Panc1 (cell line): ENCODE measurements at regions not wholly inside any gene's neighbourhood (a gene's known extent, or its start where the extent isn't known, plus 50 kb on each side); places are given as distances from the start of the nearest gene placed in this dataset.

ENCODE experiments used
- ATAC-seq: fragments of 200-7000 bp; cut with Tn5 transposase; 2 replicates; pipeline ENCODE4 v1.9.1; 2020; ENCODE audit warnings: mild to moderate bottlenecking, moderate library complexity
- BruUV-seq: library from RNA; stranded (reverse); fragments of 400-500 nt; replicated peaks from 2 replicates; lab custom pipeline; 2021; lab: Mats Ljungman, UMichigan
- CTCF ChIA-PET: fragments of 300-600 bp; sonication (Branson Sonifier 250); formaldehyde crosslinking; loops from one replicate; lab custom pipeline; 2022; ENCODE audit warnings: antibody characterized with exemption; lab: Charles Lee
- POLR2A ChIA-PET: fragments of 300-600 bp; sonication (Branson Sonifier 250); formaldehyde crosslinking; loops from one replicate; lab custom pipeline; 2022; ENCODE audit warnings: antibody characterized with exemption; lab: Charles Lee
- DNase-seq: peaks from one replicate; pipeline ENCODE4 v3.0.0-alpha.2; 2010; ENCODE audit warnings: low read depth, low spot score
- H3K27ac ChIP-seq: 2 replicates; pipeline ENCODE4 v1.5.1; 2011; ENCODE audit warnings: mild to moderate bottlenecking, low read length, inconsistent platforms
- H3K27me3 ChIP-seq: fragments of 200-500 bp; sonication (Bioruptor generic); 2 replicates; pipeline ENCODE4 v1.6.0; 2014; ENCODE audit warnings: low read length, inconsistent platforms; ENCODE audit not compliant: control insufficient read depth, insufficient read depth
- H3K36me3 ChIP-seq: fragments of 200-500 bp; sonication (Bioruptor generic); 2 replicates; pipeline ENCODE4 v1.5.1; 2014; ENCODE audit warnings: inconsistent platforms, mild to moderate bottlenecking, low read length, moderate library complexity; ENCODE audit not compliant: control insufficient read depth, insufficient read depth
- H3K4me1 ChIP-seq: 2 replicates; pipeline ENCODE4 v1.5.1; 2011; ENCODE audit warnings: inconsistent platforms, mild to moderate bottlenecking, low read length, moderate library complexity; ENCODE audit not compliant: control insufficient read depth, insufficient read depth
- H3K4me3 ChIP-seq, 2 experiments: 2 replicates each; pipeline ENCODE4 v1.5.1; 2011 to 2012; ENCODE audit warnings: low read depth in 2 of 2, low read length in 2 of 2, mild to moderate bottlenecking in 2 of 2, inconsistent platforms in 1 of 2, moderate library complexity in 1 of 2
- H3K9me3 ChIP-seq: fragments of 200-500 bp; sonication (Bioruptor generic); 2 replicates; pipeline ENCODE4 v1.5.1; 2014; ENCODE audit warnings: low read depth, mild to moderate bottlenecking, inconsistent platforms, low read length, moderate library complexity; ENCODE audit not compliant: control insufficient read depth, insufficient read depth
- CTCF ChIP-seq: fragments of 450-650 bp; IDR thresholded peaks from 2 replicates; pipeline ENCODE4 v1.5.1; 2017; ENCODE audit warnings: mild to moderate bottlenecking
- POLR2AphosphoS5 ChIP-seq: IDR thresholded peaks from 2 replicates; pipeline ENCODE4 v1.6.1; 2012; ENCODE audit warnings: mild to moderate bottlenecking, low read depth, low read length, moderate library complexity
- SIN3A ChIP-seq: IDR thresholded peaks from 2 replicates; pipeline ENCODE4 v1.6.1; 2012; ENCODE audit warnings: low read depth, mild to moderate bottlenecking, low read length, moderate library complexity, borderline replicate concordance; ENCODE audit not compliant: insufficient read depth
- TCF7L2 ChIP-seq: IDR thresholded peaks from 2 replicates; pipeline ENCODE4 v1.6.1; 2011; ENCODE audit warnings: mild to moderate bottlenecking, low read depth, low read length, inconsistent platforms
- in situ Hi-C: cut with HindIII; loops from 2 replicates; pipeline ENCODE4 v1.10.0; 2016; ENCODE audit warnings: low sequenced_read_pairs, low pct_unique_long_range_greater_than_20kb
- intact Hi-C: fragments of 100-400 bp; cut with micrococcal nuclease; formaldehyde crosslinking; loops from one replicate; pipeline ENCODE4 v1.10.0; 2022; ENCODE audit not compliant: unreplicated experiment
- TF ChIP-seq, protein P1 (sequence below), 2 experiments: IDR thresholded peaks; 2 replicates each; pipeline ENCODE4 v1.6.1; 2011 to 2012; ENCODE audit warnings: low read depth in 2 of 2, control low read depth in 1 of 2, low read length in 1 of 2, mild to moderate bottlenecking in 1 of 2, moderate library complexity in 1 of 2; ENCODE audit not compliant: insufficient read depth in 1 of 2

DNA sequence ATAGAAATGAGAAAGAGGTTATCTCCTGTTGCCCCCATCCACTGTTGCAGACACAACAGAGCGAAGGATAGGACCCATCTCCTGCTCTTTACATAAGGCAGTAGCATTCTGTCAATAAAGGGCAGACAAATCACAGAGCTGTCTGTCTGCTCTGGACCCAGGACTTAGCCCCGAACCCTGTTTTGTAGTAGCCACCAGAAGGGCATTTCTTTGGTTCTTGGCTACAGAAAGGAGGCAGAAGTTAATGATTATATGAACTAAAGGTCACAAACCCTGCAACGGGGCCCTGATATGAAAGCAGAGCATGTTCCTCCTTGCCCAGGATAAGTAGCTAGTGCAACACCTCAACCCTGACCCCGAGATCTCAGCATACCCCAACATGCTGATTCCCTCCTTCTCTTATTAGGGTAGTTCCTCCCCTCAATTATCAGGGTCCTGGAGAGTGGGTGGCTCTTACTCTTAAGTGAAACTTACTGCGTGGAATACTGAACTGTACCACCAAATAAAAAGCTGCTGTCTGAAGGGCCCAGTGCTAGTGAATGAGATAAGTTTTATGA, 680.4 kb upstream of the SPRY2 start:
- Histone ChIP-seq H3K27me3 (no peaks in the 10 kb centered on the region), H3K4me3 (no peak overlapping the region), H3K27ac (no peak overlapping the region), H3K9me3 (peaks cover 4% of the 10 kb centered on the region; the same call in 1 of the 2 replicates), H3K4me1 (no peaks in the 10 kb centered on the region), H3K36me3 (no peaks in the 10 kb centered on the region)
- BruUV-seq, result no TSS peak
- DNase-seq (no peak), ATAC-seq (no peak)
- CTCF ChIA-PET, result no interaction called here
- intact Hi-C loops, result no loop called here
- POLR2A ChIA-PET, result no interaction called here
- in situ Hi-C loops, result no loop called here
- TF ChIP-seq TCF7L2, result no peak
- no peak for TF ChIP-seq SIN3A
- TF ChIP-seq, protein P1, sequence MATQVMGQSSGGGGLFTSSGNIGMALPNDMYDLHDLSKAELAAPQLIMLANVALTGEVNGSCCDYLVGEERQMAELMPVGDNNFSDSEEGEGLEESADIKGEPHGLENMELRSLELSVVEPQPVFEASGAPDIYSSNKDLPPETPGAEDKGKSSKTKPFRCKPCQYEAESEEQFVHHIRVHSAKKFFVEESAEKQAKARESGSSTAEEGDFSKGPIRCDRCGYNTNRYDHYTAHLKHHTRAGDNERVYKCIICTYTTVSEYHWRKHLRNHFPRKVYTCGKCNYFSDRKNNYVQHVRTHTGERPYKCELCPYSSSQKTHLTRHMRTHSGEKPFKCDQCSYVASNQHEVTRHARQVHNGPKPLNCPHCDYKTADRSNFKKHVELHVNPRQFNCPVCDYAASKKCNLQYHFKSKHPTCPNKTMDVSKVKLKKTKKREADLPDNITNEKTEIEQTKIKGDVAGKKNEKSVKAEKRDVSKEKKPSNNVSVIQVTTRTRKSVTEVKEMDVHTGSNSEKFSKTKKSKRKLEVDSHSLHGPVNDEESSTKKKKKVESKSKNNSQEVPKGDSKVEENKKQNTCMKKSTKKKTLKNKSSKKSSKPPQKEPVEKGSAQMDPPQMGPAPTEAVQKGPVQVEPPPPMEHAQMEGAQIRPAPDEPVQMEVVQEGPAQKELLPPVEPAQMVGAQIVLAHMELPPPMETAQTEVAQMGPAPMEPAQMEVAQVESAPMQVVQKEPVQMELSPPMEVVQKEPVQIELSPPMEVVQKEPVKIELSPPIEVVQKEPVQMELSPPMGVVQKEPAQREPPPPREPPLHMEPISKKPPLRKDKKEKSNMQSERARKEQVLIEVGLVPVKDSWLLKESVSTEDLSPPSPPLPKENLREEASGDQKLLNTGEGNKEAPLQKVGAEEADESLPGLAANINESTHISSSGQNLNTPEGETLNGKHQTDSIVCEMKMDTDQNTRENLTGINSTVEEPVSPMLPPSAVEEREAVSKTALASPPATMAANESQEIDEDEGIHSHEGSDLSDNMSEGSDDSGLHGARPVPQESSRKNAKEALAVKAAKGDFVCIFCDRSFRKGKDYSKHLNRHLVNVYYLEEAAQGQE (IDR thresholded peaks at IDR 0.05; ENCODE audit: insufficient read depth in 1 of 2, low read depth in 2 of 2, low read length in 1 of 2), result no peak
- no peak for TF ChIP-seq CTCF
- TF ChIP-seq POLR2AphosphoS5, result no peak

DNA sequence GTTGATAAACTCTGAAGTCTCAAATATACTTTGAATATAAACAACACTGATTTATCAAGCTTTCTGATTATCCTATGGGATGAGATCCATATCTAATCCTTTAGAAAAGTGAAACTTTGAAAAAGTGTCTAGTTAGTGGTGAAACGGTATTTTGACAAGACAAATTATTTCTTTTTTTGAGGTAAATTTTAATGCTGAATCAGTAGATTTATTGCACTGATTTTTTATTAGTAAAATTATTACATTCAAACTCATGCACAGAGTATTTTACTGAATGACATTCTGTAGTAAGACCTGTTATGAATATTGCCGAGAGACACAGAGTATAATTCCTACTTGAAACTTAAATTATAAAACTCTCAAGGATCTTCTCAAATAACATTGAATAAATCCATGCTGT, 679.1 kb upstream of the SPRY2 start:
- no peaks in the 10 kb centered on the region for H3K36me3 ChIP-seq
- H3K27me3 ChIP-seq, result no peaks in the 10 kb centered on the region
- CTCF ChIA-PET, result no interaction called here
- BruUV-seq, result no TSS peak
- no peak overlapping the region for H3K27ac ChIP-seq
- peaks cover 4% of the 10 kb centered on the region; the same call in 1 of the 2 replicates for H3K9me3 ChIP-seq
- ATAC-seq (no peak), DNase-seq (no peak)
- POLR2A ChIA-PET, result no interaction called here
- intact Hi-C loops (no loop called here), in situ Hi-C loops (no loop called here)
- no peak for TF ChIP-seq CTCF
- TF ChIP-seq SIN3A, result no peak
- TF ChIP-seq TCF7L2, result no peak
- TF ChIP-seq, protein P1 (IDR thresholded peaks at IDR 0.05; ENCODE audit: insufficient read depth in 1 of 2, low read depth in 2 of 2, low read length in 1 of 2), result no peak
- no peak for TF ChIP-seq POLR2AphosphoS5
- no peaks in the 10 kb centered on the region for H3K4me1 ChIP-seq
- H3K4me3 ChIP-seq, result no peak overlapping the region
